ENCODE measurements at regions not wholly inside any gene's neighbourhood (a gene's known extent, or its start where the extent isn't known, plus 50 kb on each side); places are given as distances from the start of the nearest gene placed in this dataset.

- no peak overlapping the region for H3K4me3 ChIP-seq (ENCODE audit: control extremely low read depth in 1 of 5, extremely low read depth in 1 of 5, insufficient read depth in 1 of 5, low read depth in 2 of 5, low read length in 4 of 5)
- Mint-ChIP-seq H3K27me3 (no peaks in the 10 kb centered on the region), H3K9me3 (ENCODE audit: insufficient read depth) (no peaks in the 10 kb centered on the region), H3K4me3 (no peak overlapping the region), H3K4me1 (no peaks in the 10 kb centered on the region), H3K27ac (no peak overlapping the region)
- no peaks in the 10 kb centered on the region for H3K27me3 ChIP-seq (replicated peaks in 1 of 4; ENCODE audit: control extremely low read depth in 1 of 4, control insufficient read depth in 3 of 4, insufficient read depth in 4 of 4, low read length in 3 of 4)
- no peaks in the 10 kb centered on the region for H3K9me3 ChIP-seq (ENCODE audit: control extremely low read depth in 1 of 3, control insufficient read depth in 2 of 3, insufficient read depth in 1 of 3, low read length in 2 of 3)
- H3K27ac ChIP-seq (ENCODE audit: low read length in 2 of 2), result no peak overlapping the region
- ChIA-PET CTCF (interaction anchor here (0.6 to 1.4 kb wide), 3 partner anchors 16 to 290 kb away, joined by 3 to 4 read pairs (median 3); no protein-coding TSS in a partner anchor), POLR2A (no interaction called here)
- H3K4me2 ChIP-seq (replicated peaks; ENCODE audit: low read depth, low read length, poor library complexity, severe bottlenecking), result no peak overlapping the region
- no peak overlapping the region for H2AFZ ChIP-seq (ENCODE audit: insufficient read depth, low read depth, low read length, poor library complexity, severe bottlenecking)
- WGBS (ENCODE audit: insufficient coverage), result no CpG with 5 or more reads among the region's 3 CpGs
- no peaks in the 10 kb centered on the region for H3K4me1 ChIP-seq (ENCODE audit: control insufficient read depth in 2 of 2, insufficient read depth in 2 of 2, low read length in 2 of 2)
- no peak overlapping the region for H3K9ac ChIP-seq (ENCODE audit: low read length)
- intact Hi-C loops (cut with micrococcal nuclease), result no loop called here
- no peaks in the 10 kb centered on the region for H4K20me1 ChIP-seq (ENCODE audit: control insufficient read depth, insufficient read depth, low read length, poor library complexity, severe bottlenecking)
- H3K36me3 ChIP-seq (replicated peaks in 1 of 2; ENCODE audit: control extremely low read depth in 1 of 2, control insufficient read depth in 1 of 2, extremely low read depth in 1 of 2, insufficient read depth in 2 of 2, low read length in 1 of 2), result no peaks in the 10 kb centered on the region
- ATAC-seq (ENCODE audit: low read depth) (no peak), DNase-seq (no peak)
- no peaks in the 10 kb centered on the region for H3K79me2 ChIP-seq (ENCODE audit: control insufficient read depth, insufficient read depth, low read length)
- TF ChIP-seq CTCF (IDR thresholded peaks at IDR 0.05) (no peak), EZH2 (IDR thresholded peaks at IDR 0.05; ENCODE audit: borderline replicate concordance, insufficient read depth, low read depth, low read length, poor library complexity, severe bottlenecking) (no peak)
These were observed 107.1 kb downstream of the PALM2AKAP2 start for GRCh38 chr9:109887079-109887478.

- no peak for ATAC-seq (ENCODE audit: low read depth)
- H3K36me3 ChIP-seq (replicated peaks in 1 of 2; ENCODE audit: control extremely low read depth in 1 of 2, control insufficient read depth in 1 of 2, extremely low read depth in 1 of 2, insufficient read depth in 2 of 2, low read length in 1 of 2), result no peaks in the 10 kb centered on the region
- Mint-ChIP-seq H3K4me3 (no peak overlapping the region), H3K9me3 (ENCODE audit: insufficient read depth) (no peaks in the 10 kb centered on the region), H3K27me3 (no peaks in the 10 kb centered on the region), H3K27ac (no peak overlapping the region), H3K4me1 (peaks cover 3% of the 10 kb centered on the region)
- ChIA-PET CTCF (interaction anchor here (0.7 kb wide), 1 partner anchor 268 kb away, joined by 4 read pairs; no protein-coding TSS in a partner anchor), POLR2A (no interaction called here)
- WGBS (ENCODE audit: insufficient coverage), result no CpG with 5 or more reads among the region's 1 CpG
- no peak for DNase-seq
- no peaks in the 10 kb centered on the region for H3K27me3 ChIP-seq (replicated peaks in 1 of 4; ENCODE audit: control extremely low read depth in 1 of 4, control insufficient read depth in 3 of 4, insufficient read depth in 4 of 4, low read length in 3 of 4)
- no peaks in the 10 kb centered on the region for H4K20me1 ChIP-seq (ENCODE audit: control insufficient read depth, insufficient read depth, low read length, poor library complexity, severe bottlenecking)
- TF ChIP-seq CTCF (IDR thresholded peaks at IDR 0.05) (no peak), EZH2 (IDR thresholded peaks at IDR 0.05; ENCODE audit: borderline replicate concordance, insufficient read depth, low read depth, low read length, poor library complexity, severe bottlenecking) (no peak)
- no peaks in the 10 kb centered on the region for H3K79me2 ChIP-seq (ENCODE audit: control insufficient read depth, insufficient read depth, low read length)
- H3K4me3 ChIP-seq (ENCODE audit: control extremely low read depth in 1 of 5, extremely low read depth in 1 of 5, insufficient read depth in 1 of 5, low read depth in 2 of 5, low read length in 4 of 5), result no peak overlapping the region
- H3K9ac ChIP-seq (ENCODE audit: low read length), result no peak overlapping the region
- no peak overlapping the region for H3K27ac ChIP-seq (ENCODE audit: low read length in 2 of 2)
- H2AFZ ChIP-seq (ENCODE audit: insufficient read depth, low read depth, low read length, poor library complexity, severe bottlenecking), result no peak overlapping the region
- no peak overlapping the region for H3K4me2 ChIP-seq (replicated peaks; ENCODE audit: low read depth, low read length, poor library complexity, severe bottlenecking)
- intact Hi-C loops (cut with micrococcal nuclease), result no loop called here
- no peaks in the 10 kb centered on the region for H3K9me3 ChIP-seq (ENCODE audit: control extremely low read depth in 1 of 3, control insufficient read depth in 2 of 3, insufficient read depth in 1 of 3, low read length in 2 of 3)
- peaks cover 0 to 6% of the 10 kb centered on the region in 2 donors for H3K4me1 ChIP-seq (ENCODE audit: control insufficient read depth in 2 of 2, insufficient read depth in 2 of 2, low read length in 2 of 2)
These were observed 108.7 kb downstream of the PALM2AKAP2 start for GRCh38 chr9:109888695-109889094.

Data from B cell (primary cell).